ENCODE measurements at regions not wholly inside any gene's neighbourhood (a gene's known extent, or its start where the extent isn't known, plus 50 kb on each side); places are given as distances from the start of the nearest gene placed in this dataset.

- Mint-ChIP-seq H3K4me1 (ENCODE audit: low read depth, unreplicated experiment) (peaks cover 5% of the 10 kb centered on the region), H3K9me3 (ENCODE audit: low read depth, unreplicated experiment) (no peaks in the 10 kb centered on the region), H3K4me3 (ENCODE audit: low read depth, unreplicated experiment) (no peak overlapping the region), H3K27me3 (ENCODE audit: unreplicated experiment) (no peaks in the 10 kb centered on the region), H3K36me3 (ENCODE audit: insufficient read depth, unreplicated experiment) (no peaks in the 10 kb centered on the region), H3K27ac (ENCODE audit: unreplicated experiment) (no peak overlapping the region)
- no peak for TF ChIP-seq CTCF (IDR thresholded peaks at IDR 0.05; ENCODE audit: unreplicated experiment)
- intact Hi-C loops (cut with micrococcal nuclease; ENCODE audit: unreplicated experiment): no loop called here
- no peak for DNase-seq
- no TSS peak for BruUV-seq (replicated peaks)
- CTCF ChIA-PET: interaction anchor here (0.6 kb wide), 1 partner anchor 310 kb away, joined by 3 read pairs; no protein-coding TSS in a partner anchor
These were observed 226.8 kb upstream of the GPRIN3 start for GRCh38 chr4:89534356-89534755.

- intact Hi-C loops (cut with micrococcal nuclease; ENCODE audit: unreplicated experiment): no loop called here
- no peak for DNase-seq
- no peaks in the 10 kb centered on the region for H3K36me3 Mint-ChIP-seq (ENCODE audit: insufficient read depth, unreplicated experiment)
- BruUV-seq (replicated peaks): no TSS peak
- TF ChIP-seq CTCF (IDR thresholded peaks at IDR 0.05; ENCODE audit: unreplicated experiment): no peak
- no peaks in the 10 kb centered on the region for H3K9me3 Mint-ChIP-seq (ENCODE audit: low read depth, unreplicated experiment)
- H3K4me3 Mint-ChIP-seq (ENCODE audit: low read depth, unreplicated experiment): no peak overlapping the region
- H3K4me1 Mint-ChIP-seq (ENCODE audit: low read depth, unreplicated experiment): no peaks in the 10 kb centered on the region
- no peak overlapping the region for H3K27ac Mint-ChIP-seq (ENCODE audit: unreplicated experiment)
- H3K27me3 Mint-ChIP-seq (ENCODE audit: unreplicated experiment): no peaks in the 10 kb centered on the region
- CTCF ChIA-PET: no interaction called here
These were observed 224.5 kb upstream of the GPRIN3 start for GRCh38 chr4:89531932-89532640.

GRCh38 chr4:89528526-89529133 is 221.0 kb upstream of the GPRIN3 start:
- Mint-ChIP-seq H3K4me1 (ENCODE audit: low read depth, unreplicated experiment) (no peaks in the 10 kb centered on the region), H3K27ac (ENCODE audit: unreplicated experiment) (no peak overlapping the region), H3K9me3 (ENCODE audit: low read depth, unreplicated experiment) (no peaks in the 10 kb centered on the region), H3K4me3 (ENCODE audit: low read depth, unreplicated experiment) (no peak overlapping the region), H3K36me3 (ENCODE audit: insufficient read depth, unreplicated experiment) (no peaks in the 10 kb centered on the region), H3K27me3 (ENCODE audit: unreplicated experiment) (no peaks in the 10 kb centered on the region)
- TF ChIP-seq CTCF (IDR thresholded peaks at IDR 0.05; ENCODE audit: unreplicated experiment): no peak
- no peak for DNase-seq
- BruUV-seq (replicated peaks): no TSS peak
- CTCF ChIA-PET: no interaction called here
- intact Hi-C loops (cut with micrococcal nuclease; ENCODE audit: unreplicated experiment): no loop called here

GRCh38 chr4:89521826-89522225 is 214.2 kb upstream of the GPRIN3 start:
- no peak for DNase-seq
- Mint-ChIP-seq H3K9me3 (ENCODE audit: low read depth, unreplicated experiment) (no peaks in the 10 kb centered on the region), H3K27me3 (ENCODE audit: unreplicated experiment) (no peaks in the 10 kb centered on the region), H3K36me3 (ENCODE audit: insufficient read depth, unreplicated experiment) (no peaks in the 10 kb centered on the region), H3K4me3 (ENCODE audit: low read depth, unreplicated experiment) (no peak overlapping the region), H3K27ac (ENCODE audit: unreplicated experiment) (no peak overlapping the region), H3K4me1 (ENCODE audit: low read depth, unreplicated experiment) (no peaks in the 10 kb centered on the region)
- intact Hi-C loops (cut with micrococcal nuclease; ENCODE audit: unreplicated experiment): no loop called here
- BruUV-seq (replicated peaks): no TSS peak
- CTCF ChIA-PET: no interaction called here
- TF ChIP-seq CTCF (IDR thresholded peaks at IDR 0.05; ENCODE audit: unreplicated experiment): no peak

All from Calu3 (cell line).